Gastroesophageal sphincter (tissue), 3 donors: ENCODE measurements at regions not wholly inside any gene's neighbourhood (a gene's known extent, or its start where the extent isn't known, plus 50 kb on each side); places are given as distances from the start of the nearest gene placed in this dataset.

Experiments used
- EP300 ChIP-seq: sonication (generic); formaldehyde crosslinking; IDR thresholded peaks from one replicate; pipeline ENCODE4 v1.6.1; 2017; ENCODE audit warnings: antibody characterized with exemption, mild to moderate bottlenecking
- POLR2A ChIP-seq, 2 donors: fragments of 450-650 bp; IDR thresholded peaks; one replicate each; pipeline ENCODE4 v1.6.1; 2017; ENCODE audit warnings: antibody characterized with exemption in 2 of 2, mild to moderate bottlenecking in 2 of 2, moderate library complexity in 1 of 2
- POLR2AphosphoS5 ChIP-seq: sonication (generic); formaldehyde crosslinking; IDR thresholded peaks from one replicate; pipeline ENCODE4 v1.6.1; 2017; ENCODE audit warnings: antibody characterized with exemption
- TF ChIP-seq, protein P1 (sequence below), 4 experiments: fragments of 200-600 bp in 2 of 4; fragments of 450-650 bp in 2 of 4; sonication (generic) in 1 of 4; IDR thresholded peaks; one replicate each; pipeline ENCODE4 v1.5.1; 2017 to 2019; ENCODE audit warnings: antibody characterized with exemption in 4 of 4, mild to moderate bottlenecking in 2 of 4, moderate library complexity in 2 of 4

DNA sequence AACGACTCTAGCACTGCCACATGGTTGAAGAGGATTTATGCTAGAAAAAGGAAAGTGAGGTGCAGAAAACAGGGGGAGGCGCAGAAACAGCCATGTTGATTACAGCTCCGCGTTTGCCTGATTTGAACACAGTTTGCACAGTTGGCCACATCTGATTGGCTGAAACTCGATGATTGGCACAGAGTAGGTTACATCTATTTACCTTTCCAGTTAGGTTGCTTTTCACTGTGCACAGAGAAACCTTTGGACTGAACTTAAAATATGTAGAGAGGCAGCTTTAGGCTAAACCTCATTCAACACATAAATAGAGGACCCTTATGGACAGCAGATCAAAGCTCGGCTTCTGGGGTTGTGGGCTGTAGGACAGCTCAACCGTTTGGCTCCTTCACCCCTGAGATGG, 153.7 kb upstream of the APCDD1 start:
- TF ChIP-seq POLR2AphosphoS5 (no peak), POLR2A (IDR thresholded peaks at IDR 0.05) (no peak), EP300 (no peak)
- TF ChIP-seq, protein P1, sequence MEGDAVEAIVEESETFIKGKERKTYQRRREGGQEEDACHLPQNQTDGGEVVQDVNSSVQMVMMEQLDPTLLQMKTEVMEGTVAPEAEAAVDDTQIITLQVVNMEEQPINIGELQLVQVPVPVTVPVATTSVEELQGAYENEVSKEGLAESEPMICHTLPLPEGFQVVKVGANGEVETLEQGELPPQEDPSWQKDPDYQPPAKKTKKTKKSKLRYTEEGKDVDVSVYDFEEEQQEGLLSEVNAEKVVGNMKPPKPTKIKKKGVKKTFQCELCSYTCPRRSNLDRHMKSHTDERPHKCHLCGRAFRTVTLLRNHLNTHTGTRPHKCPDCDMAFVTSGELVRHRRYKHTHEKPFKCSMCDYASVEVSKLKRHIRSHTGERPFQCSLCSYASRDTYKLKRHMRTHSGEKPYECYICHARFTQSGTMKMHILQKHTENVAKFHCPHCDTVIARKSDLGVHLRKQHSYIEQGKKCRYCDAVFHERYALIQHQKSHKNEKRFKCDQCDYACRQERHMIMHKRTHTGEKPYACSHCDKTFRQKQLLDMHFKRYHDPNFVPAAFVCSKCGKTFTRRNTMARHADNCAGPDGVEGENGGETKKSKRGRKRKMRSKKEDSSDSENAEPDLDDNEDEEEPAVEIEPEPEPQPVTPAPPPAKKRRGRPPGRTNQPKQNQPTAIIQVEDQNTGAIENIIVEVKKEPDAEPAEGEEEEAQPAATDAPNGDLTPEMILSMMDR (IDR thresholded peaks at IDR 0.05) = no peak
